Upper lobe of left lung (tissue), 6 donors: ENCODE measurements at regions not wholly inside any gene's neighbourhood (a gene's known extent, or its start where the extent isn't known, plus 50 kb on each side); places are given as distances from the start of the nearest gene placed in this dataset.

Experiments
- ATAC-seq, 2 donors: fragments of 200-7000 bp; cut with Tn5 transposase; one replicate each; pipeline ENCODE4 v1.9.1; 2022; ENCODE audit warnings: mild to moderate bottlenecking in 2 of 2, moderate library complexity in 2 of 2; ENCODE audit not compliant: low FRiP score in 2 of 2
- DNase-seq, 2 donors: peaks; one replicate each; pipeline ENCODE4 v3.0.0-alpha.2; 2019 to 2020
- H3K27ac ChIP-seq, 4 donors: fragments of 200-600 bp; sonication (generic); one replicate each; pipeline ENCODE4 v1.5.1; 2016 to 2019
- H3K27me3 ChIP-seq, 4 donors: fragments of 200-600 bp; sonication (generic); one replicate each; pipeline ENCODE4 v1.5.1; 2017 to 2019
- H3K36me3 ChIP-seq, 4 donors: fragments of 200-600 bp; sonication (generic); one replicate each; pipeline ENCODE4 v1.5.1; 2016 to 2019
- H3K4me1 ChIP-seq, 4 donors: fragments of 200-600 bp; sonication (generic); one replicate each; pipeline ENCODE4 v1.5.1; 2018 to 2019
- H3K4me3 ChIP-seq, 4 donors: fragments of 200-600 bp; sonication (generic); one replicate each; pipeline ENCODE4 v1.5.1; 2017 to 2019; ENCODE audit warnings: mild to moderate bottlenecking in 2 of 4, moderate library complexity in 1 of 4
- H3K9me3 ChIP-seq, 4 donors: fragments of 200-600 bp; sonication (generic); one replicate each; pipeline ENCODE4 v1.5.1; 2018 to 2019
- CTCF ChIP-seq, 6 experiments: fragments of 450-650 bp in 4 of 6; fragments of 200-600 bp in 2 of 6; sonication (generic) in 2 of 6; IDR thresholded peaks; one replicate each; pipeline ENCODE4 v1.5.1; 2016 to 2019; ENCODE audit warnings: antibody characterized with exemption in 6 of 6
- EP300 ChIP-seq, 4 donors: sonication (generic); formaldehyde crosslinking; IDR thresholded peaks; one replicate each; pipeline ENCODE4 v1.5.1; 2017; ENCODE audit warnings: antibody characterized with exemption in 4 of 4, control low read depth in 2 of 4
- POLR2A ChIP-seq, 4 donors: fragments of 450-650 bp; IDR thresholded peaks; one replicate each; pipeline ENCODE4 v1.5.1; 2016 to 2017; ENCODE audit warnings: antibody characterized with exemption in 4 of 4, mild to moderate bottlenecking in 2 of 4
- POLR2AphosphoS5 ChIP-seq, 2 donors: sonication (generic); formaldehyde crosslinking; IDR thresholded peaks; one replicate each; pipeline ENCODE4 v1.5.1; 2017; ENCODE audit warnings: antibody characterized with exemption in 2 of 2
- WGBS, 2 donors: methylation state at CpG; one replicate each; pipeline ENCODE4 v1.1.5; 2017 to 2018; 5-methylcytosine and 5-hydroxymethylcytosine counted together
- donor health status: DM: no; HTN: no; CAD: no; lungs with moderate emphysema.
- donor health status: DM: no; HTN: yes; CAD: no; lungs with severe emphysema.

- no peak for DNase-seq
- H3K9me3 ChIP-seq: no peaks in the 10 kb centered on the region
- 74 to 88% methylated on average over 4 of the region's 4 CpGs for WGBS, 2 donors
- no peaks in the 10 kb centered on the region for H3K27me3 ChIP-seq
- H3K36me3 ChIP-seq: no peaks in the 10 kb centered on the region
- H3K27ac ChIP-seq: no peak overlapping the region
- ATAC-seq: no peak
- H3K4me3 ChIP-seq: no peak overlapping the region
- TF ChIP-seq EP300 (IDR thresholded peaks at IDR 0.05) (no peak), POLR2A (IDR thresholded peaks at IDR 0.05) (no peak), POLR2AphosphoS5 (IDR thresholded peaks at IDR 0.05) (no peak), CTCF (IDR thresholded peaks at IDR 0.05) (no peak)
- H3K4me1 ChIP-seq: no peaks in the 10 kb centered on the region
These were observed 61.5 kb upstream of the MAGEB2 start for GRCh38 chrX:30153881-30154260.

GRCh38 chrX:30156009-30156408, 59.4 kb upstream of the MAGEB2 start:
- ATAC-seq (no peak), DNase-seq (no peak)
- Histone ChIP-seq H3K4me3 (no peak overlapping the region), H3K27ac (no peak overlapping the region), H3K9me3 (no peaks in the 10 kb centered on the region), H3K4me1 (no peaks in the 10 kb centered on the region), H3K27me3 (no peaks in the 10 kb centered on the region), H3K36me3 (no peaks in the 10 kb centered on the region)
- 70 to 82% methylated on average over 2 of the region's 2 CpGs for WGBS, 2 donors
- TF ChIP-seq POLR2A (IDR thresholded peaks at IDR 0.05) (no peak), CTCF (IDR thresholded peaks at IDR 0.05) (no peak), EP300 (IDR thresholded peaks at IDR 0.05) (no peak), POLR2AphosphoS5 (IDR thresholded peaks at IDR 0.05) (no peak)

- H3K4me1 ChIP-seq: no peaks in the 10 kb centered on the region
- TF ChIP-seq POLR2AphosphoS5 (IDR thresholded peaks at IDR 0.05) (no peak), CTCF (IDR thresholded peaks at IDR 0.05) (no peak), POLR2A (IDR thresholded peaks at IDR 0.05) (no peak), EP300 (IDR thresholded peaks at IDR 0.05) (no peak)
- no peak overlapping the region for H3K4me3 ChIP-seq
- no peaks in the 10 kb centered on the region for H3K9me3 ChIP-seq
- ATAC-seq (no peak), DNase-seq (no peak)
- no peaks in the 10 kb centered on the region for H3K27me3 ChIP-seq
- no peaks in the 10 kb centered on the region for H3K36me3 ChIP-seq
- WGBS, 2 donors: 54 to 61% methylated on average over 4 of the region's 4 CpGs
- no peak overlapping the region for H3K27ac ChIP-seq
These were observed 58.3 kb upstream of the MAGEB2 start for GRCh38 chrX:30156880-30157560.

- TF ChIP-seq CTCF (IDR thresholded peaks at IDR 0.05): no peak
- no peak for TF ChIP-seq EP300 (IDR thresholded peaks at IDR 0.05)
- TF ChIP-seq POLR2AphosphoS5 (IDR thresholded peaks at IDR 0.05): no peak
- no peak for TF ChIP-seq POLR2A (IDR thresholded peaks at IDR 0.05)
- Histone ChIP-seq H3K4me3 (no peak overlapping the region), H3K27me3 (no peaks in the 10 kb centered on the region), H3K27ac (no peak overlapping the region), H3K36me3 (no peaks in the 10 kb centered on the region), H3K4me1 (no peaks in the 10 kb centered on the region), H3K9me3 (no peaks in the 10 kb centered on the region)
- 45 to 47% methylated on average over 3 of the region's 3 CpGs for WGBS, 2 donors
- DNase-seq (no peak), ATAC-seq (no peak)
These were observed 54.3 kb upstream of the MAGEB2 start for GRCh38 chrX:30161043-30161442.
